Trophoblast cell (in vitro differentiated cells and primary cell): ENCODE measurements at regions not wholly inside any gene's neighbourhood (a gene's known extent, or its start where the extent isn't known, plus 50 kb on each side); places are given as distances from the start of the nearest gene placed in this dataset.

Experiments
- DNase-seq, 2 donors: peaks; one replicate each; pipeline ENCODE4 v3.0.0-alpha.2; 2016
- H2AFZ ChIP-seq: 2 replicates; pipeline ENCODE4 v1.6.1; 2013; ENCODE audit warnings: low read length, moderate library complexity, mild to moderate bottlenecking; ENCODE audit not compliant: insufficient read depth, poor library complexity
- H2AK5ac ChIP-seq: 2 replicates; pipeline ENCODE4 v1.6.1; 2013; ENCODE audit warnings: mild to moderate bottlenecking, low read length
- H2BK120ac ChIP-seq: 2 replicates; pipeline ENCODE4 v1.6.1; 2013; ENCODE audit warnings: low read length, mild to moderate bottlenecking, moderate library complexity; ENCODE audit not compliant: insufficient read depth, poor library complexity
- H2BK12ac ChIP-seq: 2 replicates; pipeline ENCODE4 v1.6.1; 2013; ENCODE audit warnings: mild to moderate bottlenecking, low read length, moderate library complexity
- H2BK5ac ChIP-seq: 2 replicates; pipeline ENCODE4 v1.6.1; 2013; ENCODE audit warnings: low read length, low read depth, moderate library complexity, mild to moderate bottlenecking; ENCODE audit not compliant: poor library complexity
- H3K14ac ChIP-seq: 2 replicates; pipeline ENCODE4 v1.6.1; 2013; ENCODE audit warnings: mild to moderate bottlenecking, low read length
- H3K18ac ChIP-seq: 2 replicates; pipeline ENCODE4 v1.6.1; 2013; ENCODE audit warnings: mild to moderate bottlenecking, low read length
- H3K23ac ChIP-seq: 2 replicates; pipeline ENCODE4 v1.6.1; 2013; ENCODE audit warnings: low read length
- H3K27ac ChIP-seq: 2 replicates; pipeline ENCODE4 v1.5.1; 2013; ENCODE audit warnings: low read depth, mild to moderate bottlenecking, inconsistent platforms, low read length, moderate library complexity
- H3K27me3 ChIP-seq: 2 replicates; pipeline ENCODE4 v1.6.1; 2013; ENCODE audit warnings: inconsistent platforms, mild to moderate bottlenecking, low read length, moderate library complexity; ENCODE audit not compliant: insufficient read depth
- H3K36me3 ChIP-seq, 2 experiments: 1 replicate in 1 of 2; 2 replicates in 1 of 2; pipeline ENCODE4 v1.6.1; 2013; ENCODE audit warnings: low read length in 2 of 2, mild to moderate bottlenecking in 2 of 2, moderate library complexity in 1 of 2; ENCODE audit not compliant: insufficient read depth in 2 of 2, control insufficient read depth in 1 of 2
- H3K4ac ChIP-seq: 2 replicates; pipeline ENCODE4 v1.6.1; 2013; ENCODE audit warnings: low read depth, mild to moderate bottlenecking, low read length, moderate library complexity
- H3K4me1 ChIP-seq, 2 experiments: 1 replicate in 1 of 2; 2 replicates in 1 of 2; pipeline ENCODE4 v1.6.1; 2013; ENCODE audit warnings: low read length in 2 of 2, mild to moderate bottlenecking in 2 of 2, moderate library complexity in 1 of 2; ENCODE audit not compliant: insufficient read depth in 2 of 2, control insufficient read depth in 1 of 2
- H3K4me2 ChIP-seq: 2 replicates; pipeline ENCODE4 v1.6.1; 2013; ENCODE audit warnings: inconsistent platforms, mild to moderate bottlenecking, low read length, moderate library complexity
- H3K4me3 ChIP-seq: 2 replicates; pipeline ENCODE4 v1.5.1; 2013; ENCODE audit warnings: mild to moderate bottlenecking, low read depth, low read length, inconsistent platforms
- H3K79me1 ChIP-seq: one replicate; pipeline ENCODE4 v1.6.1; 2013; ENCODE audit warnings: low read length
- H3K79me2 ChIP-seq: 2 replicates; pipeline ENCODE4 v1.6.1; 2013; ENCODE audit warnings: low read length, mild to moderate bottlenecking; ENCODE audit not compliant: control insufficient read depth, insufficient read depth, poor library complexity
- H3K9ac ChIP-seq: 2 replicates; pipeline ENCODE4 v1.6.1; 2013; ENCODE audit warnings: mild to moderate bottlenecking, low read length
- H3K9me3 ChIP-seq: 2 replicates; pipeline ENCODE4 v1.6.1; 2013; ENCODE audit warnings: low read depth, mild to moderate bottlenecking, control low read depth, inconsistent platforms, low read length; ENCODE audit not compliant: insufficient read depth
- H4K12ac ChIP-seq: 2 replicates; pipeline ENCODE4 v1.6.1; 2013; ENCODE audit warnings: low read depth, mild to moderate bottlenecking, low read length, moderate library complexity
- H4K8ac ChIP-seq: 2 replicates; pipeline ENCODE4 v1.6.1; 2013; ENCODE audit warnings: low read depth, mild to moderate bottlenecking, low read length, moderate library complexity
- H4K91ac ChIP-seq: one replicate; pipeline ENCODE4 v1.6.1; 2013; ENCODE audit warnings: low read depth, mild to moderate bottlenecking, low read length, moderate library complexity
- WGBS: extraction: QIAGEN DNeasy Blood & Tissue Kit; methylation state at CpG from one replicate; pipeline ENCODE4 v1.1.7; 2013; ENCODE audit warnings: missing lambda C conversion rate; ENCODE audit not compliant: insufficient read length, insufficient coverage; ENCODE audit errors: extremely low coverage; 5-methylcytosine and 5-hydroxymethylcytosine counted together

DNA sequence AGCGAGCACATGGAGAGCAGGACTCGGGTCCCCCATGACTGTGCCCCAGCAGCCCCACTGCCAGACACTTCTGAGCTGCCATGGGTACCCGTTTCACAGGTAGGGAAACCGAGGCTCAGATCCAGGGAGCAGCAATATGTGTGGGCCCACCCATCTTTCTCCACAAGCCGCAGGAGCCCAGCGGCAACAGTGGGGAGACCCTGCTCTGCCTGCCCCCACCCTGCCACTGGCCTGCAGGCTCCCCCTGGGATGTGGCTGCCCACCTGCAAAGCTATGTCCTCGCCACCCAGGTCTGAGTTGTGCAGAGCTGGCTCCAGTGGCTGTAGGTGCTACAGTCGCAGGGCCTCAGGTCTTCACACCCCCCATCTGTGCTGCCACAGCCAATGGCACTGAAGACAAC lies 50.6 kb upstream of the C1QTNF9B start:
- Histone ChIP-seq H2BK12ac (no peak overlapping the region), H4K91ac (no peak overlapping the region), H3K14ac (no peak overlapping the region), H3K18ac (no peak overlapping the region), H3K4me3 (no peak overlapping the region), H3K4me2 (no peak overlapping the region), H3K9ac (no peak overlapping the region), H2BK120ac (no peak overlapping the region), H3K79me2 (no peaks in the 10 kb centered on the region), H2AFZ (no peak overlapping the region), H2AK5ac (no peak overlapping the region), H3K27ac (no peak overlapping the region), H3K4me1 (no peaks in the 10 kb centered on the region), H4K12ac (no peak overlapping the region), H3K27me3 (no peaks in the 10 kb centered on the region), H2BK5ac (no peak overlapping the region), H3K36me3 (no peaks in the 10 kb centered on the region), H3K4ac (no peak overlapping the region), H4K8ac (no peak overlapping the region), H3K23ac (no peak overlapping the region), H3K9me3 (peaks cover 2% of the 10 kb centered on the region), H3K79me1 (no peaks in the 10 kb centered on the region)
- DNase-seq: no peak
- WGBS: no CpG with 5 or more reads among the region's 8 CpGs

GRCh38 chr13:23949200-23949599 lies 51.9 kb upstream of the C1QTNF9B start:
- no peak overlapping the region for H4K12ac ChIP-seq
- H3K27me3 ChIP-seq: no peaks in the 10 kb centered on the region
- H3K4me1 ChIP-seq: no peaks in the 10 kb centered on the region
- H2BK5ac ChIP-seq: no peak overlapping the region
- no peaks in the 10 kb centered on the region for H3K36me3 ChIP-seq
- H3K4me3 ChIP-seq: no peak overlapping the region
- no peaks in the 10 kb centered on the region for H3K79me1 ChIP-seq
- H3K4me2 ChIP-seq: no peak overlapping the region
- no peak overlapping the region for H2BK12ac ChIP-seq
- no peak overlapping the region for H4K91ac ChIP-seq
- no peak overlapping the region for H3K27ac ChIP-seq
- no CpG with 5 or more reads among the region's 7 CpGs for WGBS
- H3K4ac ChIP-seq: no peak overlapping the region
- H2AFZ ChIP-seq: no peak overlapping the region
- no peaks in the 10 kb centered on the region for H3K79me2 ChIP-seq
- H3K9ac ChIP-seq: no peak overlapping the region
- H4K8ac ChIP-seq: no peak overlapping the region
- no peak overlapping the region for H2BK120ac ChIP-seq
- H3K23ac ChIP-seq: no peak overlapping the region
- no peak overlapping the region for H3K18ac ChIP-seq
- peaks cover 2% of the 10 kb centered on the region for H3K9me3 ChIP-seq
- no peak for DNase-seq
- no peak overlapping the region for H2AK5ac ChIP-seq
- no peak overlapping the region for H3K14ac ChIP-seq

DNA sequence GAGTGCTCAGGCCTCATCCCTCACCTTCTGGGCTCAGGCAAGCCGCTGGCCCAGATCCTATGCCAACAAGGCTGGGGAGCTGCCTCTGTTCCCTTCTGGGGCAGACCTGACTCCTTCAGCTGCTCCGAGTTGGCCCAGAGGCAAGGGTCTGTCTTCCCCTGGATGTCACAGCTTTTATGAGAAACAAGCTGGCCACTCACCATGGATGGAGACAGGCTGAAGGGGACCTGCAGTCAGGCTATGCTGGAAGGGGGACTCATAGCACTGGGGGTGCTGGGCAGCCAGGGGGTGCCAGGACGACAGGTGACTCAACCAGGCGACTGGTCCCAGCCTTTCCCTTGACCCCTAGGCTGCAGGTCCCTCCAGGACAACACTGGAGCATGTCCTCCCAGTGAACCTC lies 52.4 kb upstream of the C1QTNF9B start:
- Histone ChIP-seq H3K36me3 (no peaks in the 10 kb centered on the region), H4K91ac (no peak overlapping the region), H3K27me3 (no peaks in the 10 kb centered on the region), H3K18ac (no peak overlapping the region), H3K79me2 (no peaks in the 10 kb centered on the region), H2BK120ac (no peak overlapping the region), H4K8ac (no peak overlapping the region), H3K23ac (no peak overlapping the region), H3K14ac (no peak overlapping the region), H3K9me3 (peaks cover 2% of the 10 kb centered on the region), H2AK5ac (no peak overlapping the region), H2AFZ (no peak overlapping the region), H3K4me3 (no peak overlapping the region), H2BK12ac (no peak overlapping the region), H3K4me1 (no peaks in the 10 kb centered on the region), H3K4me2 (no peak overlapping the region), H3K4ac (no peak overlapping the region), H3K27ac (no peak overlapping the region), H3K79me1 (no peaks in the 10 kb centered on the region), H2BK5ac (no peak overlapping the region), H4K12ac (no peak overlapping the region), H3K9ac (no peak overlapping the region)
- no peak for DNase-seq
- no CpG with 5 or more reads among the region's 4 CpGs for WGBS

DNA sequence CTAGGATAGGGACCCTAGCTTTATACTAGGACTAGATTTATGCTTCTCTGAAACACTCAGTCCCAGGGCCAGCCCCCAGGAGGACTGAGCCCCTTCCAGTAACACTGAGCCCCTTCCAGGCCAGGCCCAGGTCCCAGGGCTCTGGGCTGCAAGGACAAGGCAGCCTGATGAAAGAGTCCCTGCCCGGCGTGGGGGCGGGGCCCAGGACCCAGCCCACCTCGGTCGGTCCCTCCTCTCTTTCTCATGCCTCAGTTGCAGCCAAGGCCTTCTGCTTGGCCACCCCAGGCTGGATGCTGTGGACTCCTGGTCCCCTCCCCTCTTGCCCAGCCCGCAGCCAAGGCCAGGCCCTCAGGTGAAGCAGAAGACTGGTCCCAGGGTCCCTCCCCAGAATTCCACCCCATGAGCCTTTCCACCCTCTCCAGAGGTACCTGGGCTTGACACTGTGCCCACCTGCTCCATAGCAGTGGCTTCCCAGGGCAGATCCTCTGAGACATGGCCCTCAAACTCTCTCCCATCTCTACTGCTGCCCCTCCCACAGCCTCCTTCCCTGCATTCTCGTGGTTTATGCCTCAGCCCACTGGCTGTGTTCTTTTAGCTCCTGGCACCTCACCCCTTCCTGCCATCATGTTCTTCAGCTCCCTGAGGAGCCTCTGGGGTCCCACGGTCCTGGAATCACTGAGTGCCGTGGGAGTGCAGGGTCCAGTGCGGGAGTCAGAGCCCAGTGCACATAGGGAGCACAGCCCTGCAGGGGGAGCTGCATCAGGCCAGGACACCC lies 53.6 kb upstream of the C1QTNF9B start:
- no peak overlapping the region for H2AK5ac ChIP-seq
- no peak overlapping the region for H2BK12ac ChIP-seq
- no peak overlapping the region for H2BK120ac ChIP-seq
- no peak overlapping the region for H3K4me2 ChIP-seq
- no peaks in the 10 kb centered on the region for H3K27me3 ChIP-seq
- no peak overlapping the region for H4K91ac ChIP-seq
- H3K18ac ChIP-seq: no peak overlapping the region
- no peaks in the 10 kb centered on the region for H3K4me1 ChIP-seq
- H3K27ac ChIP-seq: no peak overlapping the region
- H3K14ac ChIP-seq: no peak overlapping the region
- H4K12ac ChIP-seq: no peak overlapping the region
- H2BK5ac ChIP-seq: no peak overlapping the region
- DNase-seq: no peak
- WGBS: no CpG with 5 or more reads among the region's 10 CpGs
- no peak overlapping the region for H3K4me3 ChIP-seq
- H3K36me3 ChIP-seq: no peaks in the 10 kb centered on the region
- peaks cover 2% of the 10 kb centered on the region for H3K9me3 ChIP-seq
- H3K9ac ChIP-seq: no peak overlapping the region
- H3K23ac ChIP-seq: no peak overlapping the region
- H3K4ac ChIP-seq: no peak overlapping the region
- H2AFZ ChIP-seq: no peak overlapping the region
- no peaks in the 10 kb centered on the region for H3K79me2 ChIP-seq
- no peaks in the 10 kb centered on the region for H3K79me1 ChIP-seq
- no peak overlapping the region for H4K8ac ChIP-seq
